Spleen (tissue), 11 donors: ENCODE measurements at regions not wholly inside any gene's neighbourhood (a gene's known extent, or its start where the extent isn't known, plus 50 kb on each side); places are given as distances from the start of the nearest gene placed in this dataset.

ENCODE experiments used
- DNase-seq: peaks from one replicate; pipeline ENCODE4 v3.0.0-alpha.2; 2020
- H3K27ac ChIP-seq, 8 donors: fragments of 200-600 bp; sonication (generic) in 7 of 8; 1 replicate in 4 of 8; 2 replicates in 4 of 8; pipeline versions ENCODE4 v1.5.0 to v1.8.0; 2016 to 2021; ENCODE audit warnings: inconsistent platforms in 4 of 8, mild to moderate bottlenecking in 4 of 8, moderate library complexity in 1 of 8
- H3K27me3 ChIP-seq, 7 donors: fragments of 200-600 bp; sonication (generic) in 6 of 7; replicated peaks in 1 of 7; 1 replicate in 4 of 7; 2 replicates in 3 of 7; pipeline versions ENCODE4 v1.5.0 to v1.8.0; 2016 to 2021; ENCODE audit warnings: inconsistent platforms in 3 of 7, mild to moderate bottlenecking in 1 of 7
- H3K36me3 ChIP-seq, 6 donors: fragments of 200-600 bp; sonication (generic) in 5 of 6; 1 replicate in 4 of 6; 2 replicates in 2 of 6; pipeline versions ENCODE4 v1.5.0 to v1.8.0; 2016 to 2021; ENCODE audit warnings: inconsistent platforms in 2 of 6
- H3K4me1 ChIP-seq, 6 donors: fragments of 200-600 bp; sonication (generic) in 5 of 6; 1 replicate in 3 of 6; 2 replicates in 3 of 6; pipeline versions ENCODE4 v1.5.0 to v1.8.0; 2016 to 2021; ENCODE audit warnings: inconsistent platforms in 3 of 6
- H3K4me3 ChIP-seq, 8 donors: fragments of 200-600 bp; sonication (generic) in 7 of 8; 1 replicate in 4 of 8; 2 replicates in 4 of 8; pipeline versions ENCODE4 v1.5.0 to v1.8.0; 2016 to 2021; ENCODE audit warnings: inconsistent platforms in 4 of 8, mild to moderate bottlenecking in 4 of 8, moderate library complexity in 2 of 8
- H3K9me3 ChIP-seq, 8 donors: fragments of 200-600 bp; sonication (generic) in 7 of 8; 1 replicate in 4 of 8; 2 replicates in 4 of 8; pipeline versions ENCODE4 v1.5.0 to v1.8.0; 2016 to 2021; ENCODE audit warnings: inconsistent platforms in 4 of 8
- CTCF ChIP-seq, 11 experiments: fragments of 200-600 bp in 7 of 11; fragments of 450-650 bp in 4 of 11; sonication (generic) in 4 of 11; IDR thresholded peaks in 8 of 11; conservative IDR thresholded peaks in 3 of 11; 1 replicate in 7 of 11; 2 replicates in 4 of 11; pipeline versions ENCODE4 v1.4.0 to v1.8.0; 2016 to 2021; ENCODE audit warnings: antibody characterized with exemption in 11 of 11, inconsistent platforms in 4 of 11, mild to moderate bottlenecking in 1 of 11
- POLR2A ChIP-seq, 3 donors: fragments of 450-650 bp; IDR thresholded peaks; one replicate each; pipeline ENCODE4 v1.5.1; 2017; ENCODE audit warnings: antibody characterized with exemption in 3 of 3, mild to moderate bottlenecking in 1 of 3
- POLR2AphosphoS5 ChIP-seq, 3 donors: sonication (generic); formaldehyde crosslinking; IDR thresholded peaks; one replicate each; pipeline ENCODE4 v1.5.1; 2017; ENCODE audit warnings: antibody characterized with exemption in 3 of 3
- whole genome bisulfite sequencing, 5 donors: extraction: QIAGEN DNeasy Blood & Tissue Kit in 3 of 5; methylation state at CpG; one replicate each; pipeline versions ENCODE4 v1.1.5 to v1.1.7; 2013 to 2018; 5-methylcytosine and 5-hydroxymethylcytosine counted together
- intact Hi-C: fragments of 100-400 bp; cut with DNase I; formaldehyde crosslinking; loops from one replicate; pipeline ENCODE4 v1.15.0; 2023; ENCODE audit warnings: low total_unique reads
- donor health status: healthy with polysubstance abuse.
- donor health status: DM: no; HTN: no; CAD: no; lungs with moderate emphysema.
- donor health status: DM: no; HTN: no; CAD: no.
- donor health status: Bipolar disorder and iron deficiency.
- donor health status: healthy.
- donor health status: DM: no; HTN: no; CAD: no.
- donor health status: DM: yes; HTN: yes; CAD: no.

- H3K27me3 ChIP-seq = no peaks in the 10 kb centered on the region
- TF ChIP-seq POLR2A (IDR thresholded peaks at IDR 0.05) (no peak), CTCF (IDR thresholded peaks at IDR 0.05 in 8 of 11, conservative IDR thresholded peaks at IDR 0.05 in 3 of 11) (no peak), POLR2AphosphoS5 (IDR thresholded peaks at IDR 0.05) (no peak)
- no peak overlapping the region for H3K4me3 ChIP-seq
- H3K36me3 ChIP-seq = no peaks in the 10 kb centered on the region
- H3K9me3 ChIP-seq = no peaks in the 10 kb centered on the region
- H3K4me1 ChIP-seq = no peaks in the 10 kb centered on the region
- no peak for DNase-seq
- no peak overlapping the region for H3K27ac ChIP-seq
- intact Hi-C loops = no loop called here
- WGBS, 5 donors = 55 to 64% (median 58%) methylated on average over 2 of the region's 2 CpGs
Observed at GRCh38 chr17:72064606-72065193, 56.1 kb upstream of the SOX9 start.

- Histone ChIP-seq H3K27ac (no peak overlapping the region), H3K9me3 (no peaks in the 10 kb centered on the region), H3K4me3 (no peak overlapping the region), H3K36me3 (no peaks in the 10 kb centered on the region), H3K27me3 (no peaks in the 10 kb centered on the region), H3K4me1 (no peaks in the 10 kb centered on the region)
- intact Hi-C loops = no loop called here
- DNase-seq = no peak
- 78 to 94% (median 83%) methylated on average over 4 of the region's 4 CpGs for WGBS, 5 donors
- no peak for TF ChIP-seq CTCF (IDR thresholded peaks at IDR 0.05 in 8 of 11, conservative IDR thresholded peaks at IDR 0.05 in 3 of 11)
- no peak for TF ChIP-seq POLR2A (IDR thresholded peaks at IDR 0.05)
- no peak for TF ChIP-seq POLR2AphosphoS5 (IDR thresholded peaks at IDR 0.05)
Observed at GRCh38 chr17:72065556-72065955, 55.3 kb upstream of the SOX9 start.

GRCh38 chr17:72068643-72069042, 52.2 kb upstream of the SOX9 start:
- WGBS, 5 donors = 45 to 56% (median 50%) methylated on average over 1 of the region's 1 CpG
- intact Hi-C loops = no loop called here

More at GRCh38 chr17:72068643-72069042, 52.2 kb upstream of the SOX9 start:
- Histone ChIP-seq H3K4me3 (no peak overlapping the region), H3K27ac (no peak overlapping the region), H3K9me3 (no peaks in the 10 kb centered on the region), H3K4me1 (no peaks in the 10 kb centered on the region), H3K36me3 (no peaks in the 10 kb centered on the region), H3K27me3 (no peaks in the 10 kb centered on the region)
- TF ChIP-seq CTCF (IDR thresholded peaks at IDR 0.05 in 8 of 11, conservative IDR thresholded peaks at IDR 0.05 in 3 of 11) (no peak), POLR2AphosphoS5 (IDR thresholded peaks at IDR 0.05) (no peak)
- DNase-seq = no peak
